ENCODE measurements at regions not wholly inside any gene's neighbourhood (a gene's known extent, or its start where the extent isn't known, plus 50 kb on each side); places are given as distances from the start of the nearest gene placed in this dataset.

GRCh38 chr5:111953351-111954127 lies 196.5 kb upstream of the NREP start:
- intact Hi-C loops (cut with DNase I), result no loop called here

GRCh38 chr5:111952555-111952954 lies 195.6 kb upstream of the NREP start:
- no peak for DNase-seq (ENCODE audit: low spot score)
- intact Hi-C loops (cut with DNase I), result no loop called here

More at GRCh38 chr5:111953351-111954127, 196.5 kb upstream of the NREP start:
- no peak for DNase-seq (ENCODE audit: low spot score)

GRCh38 chr5:111950660-111951059 lies 193.7 kb upstream of the NREP start:
- intact Hi-C loops (cut with DNase I), result no loop called here
- DNase-seq (ENCODE audit: low spot score), result no peak

GRCh38 chr5:111948092-111948841 lies 191.3 kb upstream of the NREP start:
- no peak for DNase-seq (ENCODE audit: low spot score)
- intact Hi-C loops (cut with DNase I), result no loop called here

GRCh38 chr5:111946556-111946955 lies 189.6 kb upstream of the NREP start:
- intact Hi-C loops (cut with DNase I), result no loop called here
- DNase-seq (ENCODE audit: low spot score), result no peak

GRCh38 chr5:111945535-111945934 lies 188.5 kb upstream of the NREP start:
- DNase-seq (ENCODE audit: low spot score), result no peak

GRCh38 chr5:111942661-111943401 lies 185.8 kb upstream of the NREP start:
- no peak for DNase-seq (ENCODE audit: low spot score)
- intact Hi-C loops (cut with DNase I), result no loop called here

More at GRCh38 chr5:111945535-111945934, 188.5 kb upstream of the NREP start:
- intact Hi-C loops (cut with DNase I), result no loop called here

- no peak for DNase-seq (ENCODE audit: low spot score)
- intact Hi-C loops (cut with DNase I), result no loop called here
These were observed 185.2 kb upstream of the NREP start for GRCh38 chr5:111942201-111942600.

- no peak for DNase-seq (ENCODE audit: low spot score)
- intact Hi-C loops (cut with DNase I), result no loop called here
These were observed 180.1 kb upstream of the NREP start for GRCh38 chr5:111937094-111937493.

GRCh38 chr5:111935835-111936234 lies 178.8 kb upstream of the NREP start:
- intact Hi-C loops (cut with DNase I), result no loop called here

GRCh38 chr5:111935009-111935408 lies 178.0 kb upstream of the NREP start:
- no peak for DNase-seq (ENCODE audit: low spot score)
- intact Hi-C loops (cut with DNase I), result no loop called here

More at GRCh38 chr5:111935835-111936234, 178.8 kb upstream of the NREP start:
- no peak for DNase-seq (ENCODE audit: low spot score)

- DNase-seq (ENCODE audit: low spot score), result no peak
- intact Hi-C loops (cut with DNase I), result no loop called here
These were observed 177.5 kb upstream of the NREP start for GRCh38 chr5:111934511-111934910.

- intact Hi-C loops (cut with DNase I), result no loop called here
- DNase-seq (ENCODE audit: low spot score), result no peak
These were observed 176.1 kb upstream of the NREP start for GRCh38 chr5:111933086-111933485.

GRCh38 chr5:111932628-111933027 lies 175.6 kb upstream of the NREP start:
- DNase-seq (ENCODE audit: low spot score), result no peak

GRCh38 chr5:111932199-111932598 lies 175.2 kb upstream of the NREP start:
- intact Hi-C loops (cut with DNase I), result no loop called here
- no peak for DNase-seq (ENCODE audit: low spot score)

More at GRCh38 chr5:111932628-111933027, 175.6 kb upstream of the NREP start:
- intact Hi-C loops (cut with DNase I), result no loop called here

- DNase-seq (ENCODE audit: low spot score), result no peak
- intact Hi-C loops (cut with DNase I), result no loop called here
These were observed 174.7 kb upstream of the NREP start for GRCh38 chr5:111931655-111932054.

GRCh38 chr5:111930905-111931461 lies 174.0 kb upstream of the NREP start:
- intact Hi-C loops (cut with DNase I), result no loop called here
- DNase-seq (ENCODE audit: low spot score), result no peak

- intact Hi-C loops (cut with DNase I), result no loop called here
- no peak for DNase-seq (ENCODE audit: low spot score)
These were observed 173.5 kb upstream of the NREP start for GRCh38 chr5:111930449-111930848.

- no peak for DNase-seq (ENCODE audit: low spot score)
- intact Hi-C loops (cut with DNase I), result no loop called here
These were observed 172.9 kb upstream of the NREP start for GRCh38 chr5:111929867-111930266.

GRCh38 chr5:111929261-111929660 lies 172.3 kb upstream of the NREP start:
- intact Hi-C loops (cut with DNase I), result no loop called here
- DNase-seq (ENCODE audit: low spot score), result no peak

Measured in cardiac septum (tissue), 1 donor.